Body of pancreas (tissue), 4 donors: ENCODE measurements at regions not wholly inside any gene's neighbourhood (a gene's known extent, or its start where the extent isn't known, plus 50 kb on each side); places are given as distances from the start of the nearest gene placed in this dataset.

Experiments
- CTCF ChIP-seq, 7 experiments: fragments of 450-650 bp in 4 of 7; fragments of 200-600 bp in 3 of 7; sonication (generic) in 3 of 7; IDR thresholded peaks; one replicate each; pipeline ENCODE4 v1.5.1; 2016 to 2019; ENCODE audit warnings: antibody characterized with exemption in 7 of 7
- POLR2A ChIP-seq, 3 donors: fragments of 450-650 bp; IDR thresholded peaks; one replicate each; pipeline ENCODE4 v1.6.1; 2016; ENCODE audit warnings: antibody characterized with exemption in 3 of 3, mild to moderate bottlenecking in 2 of 3

GRCh38 chr7:67637023-67637358 lies 640.4 kb downstream of the TYW1 start:
- peak in 4 of 7 experiments; percentile 21 to 28 (median 24) for TF ChIP-seq CTCF (IDR thresholded peaks at IDR 0.05)
- no peak for TF ChIP-seq POLR2A (IDR thresholded peaks at IDR 0.05)
